Right lobe of liver (tissue), 6 donors: ENCODE measurements at regions not wholly inside any gene's neighbourhood (a gene's known extent, or its start where the extent isn't known, plus 50 kb on each side); places are given as distances from the start of the nearest gene placed in this dataset.

ENCODE experiments used
- ATAC-seq, 4 donors: fragments of 200-7000 bp; cut with Tn5 transposase; one replicate each; pipeline ENCODE4 v1.9.1; 2020; ENCODE audit warnings: mild to moderate bottlenecking in 4 of 4, moderate library complexity in 4 of 4
- DNase-seq, 3 donors: peaks; one replicate each; pipeline ENCODE4 v3.0.0-alpha.2; 2020
- H3K27ac ChIP-seq, 3 donors: fragments of 200-600 bp; one replicate each; pipeline ENCODE4 v1.8.0; 2022
- H3K27me3 ChIP-seq, 2 donors: fragments of 200-600 bp; one replicate each; pipeline ENCODE4 v1.8.0; 2022
- H3K36me3 ChIP-seq, 4 donors: fragments of 200-600 bp; sonication (generic) in 1 of 4; one replicate each; pipeline versions ENCODE4 v1.5.1 to v1.8.0; 2017 to 2022; ENCODE audit warnings: control low read depth in 1 of 4
- H3K4me1 ChIP-seq, 4 donors: fragments of 200-600 bp; sonication (generic) in 1 of 4; one replicate each; pipeline versions ENCODE4 v1.5.1 to v1.8.0; 2017 to 2022; ENCODE audit warnings: control low read depth in 1 of 4
- H3K4me3 ChIP-seq, 3 donors: fragments of 200-600 bp; one replicate each; pipeline ENCODE4 v1.8.0; 2022
- H3K9me3 ChIP-seq, 4 donors: fragments of 200-600 bp; sonication (generic) in 1 of 4; one replicate each; pipeline versions ENCODE4 v1.5.1 to v1.8.0; 2017 to 2022; ENCODE audit warnings: control low read depth in 1 of 4
- POLR2A ChIP-seq: fragments of 450-650 bp; IDR thresholded peaks from one replicate; pipeline ENCODE4 v1.6.1; 2017; ENCODE audit warnings: antibody characterized with exemption, mild to moderate bottlenecking
- WGBS: methylation state at CpG from one replicate; pipeline ENCODE4 v1.1.6; 2018; ENCODE audit warnings: low coverage, low lambda C conversion rate; ENCODE audit not compliant: insufficient coverage; ENCODE audit errors: missing lambda C conversion rate; 5-methylcytosine and 5-hydroxymethylcytosine counted together
- intact Hi-C, 2 donors: fragments of 100-400 bp; cut with DNase I; formaldehyde crosslinking; loops; one replicate each; pipeline versions ENCODE4 v1.11.2 to v1.14.1; 2022
- TF ChIP-seq, protein P1 (sequence below), 4 donors: fragments of 200-600 bp in 3 of 4; fragments of 450-650 bp in 1 of 4; IDR thresholded peaks; one replicate each; pipeline versions ENCODE4 v1.5.1 to v1.8.0; 2016 to 2022; ENCODE audit warnings: antibody characterized with exemption in 4 of 4, mild to moderate bottlenecking in 2 of 4
- donor health status: DM: no; HTN: yes; CAD: no.
- donor health status: DM: no; HTN: no; CAD: no.
- donor health status: DM: no; HTN: no; CAD: no.
- donor health status: DM: no; HTN: yes; CAD: no.
- donor health status: DM: no; HTN: yes; CAD: no.

- Histone ChIP-seq H3K27ac (no peak overlapping the region), H3K36me3 (no peaks in the 10 kb centered on the region), H3K4me3 (no peak overlapping the region), H3K27me3 (no peaks in the 10 kb centered on the region), H3K4me1 (no peaks in the 10 kb centered on the region), H3K9me3 (no peaks in the 10 kb centered on the region)
- ATAC-seq (no peak), DNase-seq (no peak)
- intact Hi-C loops, result no loop called here
- WGBS, result 66% methylated on average over 11 of the region's 11 CpGs
- no peak for TF ChIP-seq POLR2A
- TF ChIP-seq, protein P1, sequence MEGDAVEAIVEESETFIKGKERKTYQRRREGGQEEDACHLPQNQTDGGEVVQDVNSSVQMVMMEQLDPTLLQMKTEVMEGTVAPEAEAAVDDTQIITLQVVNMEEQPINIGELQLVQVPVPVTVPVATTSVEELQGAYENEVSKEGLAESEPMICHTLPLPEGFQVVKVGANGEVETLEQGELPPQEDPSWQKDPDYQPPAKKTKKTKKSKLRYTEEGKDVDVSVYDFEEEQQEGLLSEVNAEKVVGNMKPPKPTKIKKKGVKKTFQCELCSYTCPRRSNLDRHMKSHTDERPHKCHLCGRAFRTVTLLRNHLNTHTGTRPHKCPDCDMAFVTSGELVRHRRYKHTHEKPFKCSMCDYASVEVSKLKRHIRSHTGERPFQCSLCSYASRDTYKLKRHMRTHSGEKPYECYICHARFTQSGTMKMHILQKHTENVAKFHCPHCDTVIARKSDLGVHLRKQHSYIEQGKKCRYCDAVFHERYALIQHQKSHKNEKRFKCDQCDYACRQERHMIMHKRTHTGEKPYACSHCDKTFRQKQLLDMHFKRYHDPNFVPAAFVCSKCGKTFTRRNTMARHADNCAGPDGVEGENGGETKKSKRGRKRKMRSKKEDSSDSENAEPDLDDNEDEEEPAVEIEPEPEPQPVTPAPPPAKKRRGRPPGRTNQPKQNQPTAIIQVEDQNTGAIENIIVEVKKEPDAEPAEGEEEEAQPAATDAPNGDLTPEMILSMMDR (IDR thresholded peaks at IDR 0.05), result no peak
Observed at GRCh38 chr11:122287401-122287800, 171.4 kb upstream of the BLID start.

DNA sequence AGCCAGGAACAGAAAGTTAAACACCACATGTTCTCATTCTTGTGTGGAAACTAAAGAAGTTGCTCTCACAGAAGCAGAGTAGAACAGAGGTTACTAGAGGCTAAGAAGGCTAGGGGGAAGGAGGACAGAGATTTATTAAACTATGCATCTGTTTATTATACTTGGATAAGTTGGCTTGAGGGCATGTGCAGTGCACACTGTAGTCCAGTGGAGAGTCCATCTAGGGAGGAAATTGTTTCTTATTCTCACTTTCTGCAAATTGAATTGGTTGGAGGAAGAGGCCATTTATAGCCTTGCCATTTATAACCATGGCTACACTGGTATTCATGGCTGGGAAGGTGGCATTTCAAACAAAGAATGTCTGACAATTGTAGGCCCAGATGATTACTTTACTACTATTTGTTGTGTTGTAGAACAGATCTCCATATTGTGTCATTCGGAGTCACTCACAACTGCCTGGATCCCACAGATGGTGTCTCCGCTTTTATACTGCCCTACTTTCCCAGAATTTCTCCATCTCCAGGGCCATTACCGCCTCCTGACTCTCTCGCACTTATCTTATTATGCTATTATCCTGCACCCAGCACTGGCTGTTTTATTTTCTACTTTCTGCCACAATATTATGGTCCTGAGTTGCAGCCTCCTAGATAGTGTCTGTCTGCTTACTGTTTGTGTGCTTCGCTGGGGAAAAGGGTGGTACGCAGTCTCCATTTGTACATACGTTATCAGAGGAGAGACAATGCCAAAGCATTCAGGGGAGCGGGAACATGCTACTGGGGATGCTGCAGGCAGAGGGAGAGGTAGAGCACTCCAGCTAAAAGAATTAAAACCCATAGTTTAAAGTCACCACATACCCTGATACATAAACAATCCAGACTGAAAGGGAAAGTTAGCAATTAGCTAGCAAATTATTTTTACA lies 169.3 kb upstream of the BLID start:
- intact Hi-C loops, result no loop called here
- WGBS, result 95% methylated on average over 8 of the region's 8 CpGs
- ATAC-seq, result no peak

GRCh38 chr11:122280870-122281269 lies 164.9 kb upstream of the BLID start:
- ATAC-seq (no peak), DNase-seq (no peak)
- H3K27ac ChIP-seq, result no peak overlapping the region
- WGBS, result 50% methylated on average over 5 of the region's 5 CpGs
- no peaks in the 10 kb centered on the region for H3K36me3 ChIP-seq
- H3K4me3 ChIP-seq, result no peak overlapping the region
- no peaks in the 10 kb centered on the region for H3K4me1 ChIP-seq
- H3K27me3 ChIP-seq, result no peaks in the 10 kb centered on the region
- no peak for TF ChIP-seq POLR2A
- TF ChIP-seq, protein P1 (IDR thresholded peaks at IDR 0.05), result no peak
- no peaks in the 10 kb centered on the region for H3K9me3 ChIP-seq
- intact Hi-C loops, result no loop called here

More for the DNA sequence above, 169.3 kb upstream of the BLID start:
- no peaks in the 10 kb centered on the region for H3K27me3 ChIP-seq
- H3K36me3 ChIP-seq, result no peaks in the 10 kb centered on the region
- H3K27ac ChIP-seq, result no peak overlapping the region
- no peak overlapping the region for H3K4me3 ChIP-seq
- no peak for DNase-seq
- H3K9me3 ChIP-seq, result no peaks in the 10 kb centered on the region
- no peaks in the 10 kb centered on the region for H3K4me1 ChIP-seq
- TF ChIP-seq, protein P1 (IDR thresholded peaks at IDR 0.05), result no peak
- no peak for TF ChIP-seq POLR2A

GRCh38 chr11:122279194-122279593 lies 163.2 kb upstream of the BLID start:
- ATAC-seq, result no peak
- Histone ChIP-seq H3K4me1 (no peaks in the 10 kb centered on the region), H3K27ac (no peak overlapping the region), H3K27me3 (no peaks in the 10 kb centered on the region), H3K4me3 (no peak overlapping the region), H3K9me3 (no peaks in the 10 kb centered on the region), H3K36me3 (no peaks in the 10 kb centered on the region)
- no peak for TF ChIP-seq POLR2A
- TF ChIP-seq, protein P1 (IDR thresholded peaks at IDR 0.05), result no peak
- intact Hi-C loops, result no loop called here
- no peak for DNase-seq
